OCI-LY3 (cell line): ENCODE measurements at regions not wholly inside any gene's neighbourhood (a gene's known extent, or its start where the extent isn't known, plus 50 kb on each side); places are given as distances from the start of the nearest gene placed in this dataset.

Experiments used
- H2AFZ ChIP-seq: fragments of 200-600, 300-600 bp; shearing (Covaris generic); 2 replicates; pipeline ENCODE4 v1.6.0; 2014; ENCODE audit warnings: antibody characterized with exemption, low read depth, low read length
- H3K27ac ChIP-seq: fragments of 200-600, 300-600 bp; sonication (generic); 2 replicates; pipeline ENCODE4 v1.5.1; 2014; ENCODE audit warnings: mild to moderate bottlenecking, low read length, moderate library complexity, mixed read lengths
- H3K27me3 ChIP-seq: fragments of 200-600, 300-600 bp; sonication (generic); 2 replicates; pipeline ENCODE4 v1.6.1; 2014; ENCODE audit warnings: low read depth, low read length, mixed read lengths
- H3K36me3 ChIP-seq: fragments of 200-600, 300-600 bp; sonication (generic); replicated peaks from 2 replicates; pipeline ENCODE3; 2014; ENCODE audit warnings: low read depth, low read length, mixed read lengths
- H3K4me1 ChIP-seq: fragments of 300-600, 200-600 bp; sonication (generic); 2 replicates; pipeline ENCODE4 v1.6.1; 2014; ENCODE audit warnings: low read length, mixed read lengths
- H3K4me2 ChIP-seq: fragments of 200-600, 300-600 bp; sonication (generic); 2 replicates; pipeline ENCODE4 v1.6.1; 2014; ENCODE audit warnings: low read length, mixed read lengths
- H3K4me3 ChIP-seq: fragments of 300-600, 200-600 bp; sonication (generic); 2 replicates; pipeline ENCODE4 v1.5.1; 2014; ENCODE audit warnings: antibody characterized with exemption, mild to moderate bottlenecking, low read length, moderate library complexity
- H3K79me2 ChIP-seq: fragments of 300-600, 200-600 bp; shearing (Covaris generic); 2 replicates; pipeline ENCODE4 v1.6.1; 2014; ENCODE audit warnings: mild to moderate bottlenecking, low read length, mixed read lengths
- H3K9ac ChIP-seq: fragments of 300-600, 200-600 bp; shearing (Covaris generic); 2 replicates; pipeline ENCODE4 v1.6.0; 2014; ENCODE audit warnings: mild to moderate bottlenecking, low read length, moderate library complexity
- H3K9me3 ChIP-seq: fragments of 200-600, 300-600 bp; shearing (Covaris generic); 2 replicates; pipeline ENCODE4 v1.6.1; 2014; ENCODE audit warnings: low read length, mixed read lengths; ENCODE audit not compliant: insufficient read depth
- H4K20me1 ChIP-seq: fragments of 200-600, 300-600 bp; sonication (generic); 2 replicates; pipeline ENCODE4 v1.6.1; 2016; ENCODE audit warnings: low read length, mixed read lengths; ENCODE audit not compliant: insufficient read depth
- EZH2phosphoT487 ChIP-seq: fragments of 200-600 bp; shearing (Covaris generic); IDR thresholded peaks from 2 replicates; pipeline ENCODE4 v1.6.1; 2018; ENCODE audit warnings: antibody characterized with exemption, mixed run types, low read depth
- TF ChIP-seq, protein P1 (sequence below): fragments of 200-600, 300-600 bp; sonication (generic); IDR thresholded peaks from 2 replicates; pipeline ENCODE4 v1.5.1; 2014; ENCODE audit warnings: antibody characterized with exemption, low read length, low read depth

- Histone ChIP-seq H3K27ac (no peak overlapping the region), H3K27me3 (no peaks in the 10 kb centered on the region), H3K9me3 (no peaks in the 10 kb centered on the region), H4K20me1 (no peaks in the 10 kb centered on the region), H3K4me3 (no peak overlapping the region), H2AFZ (no peak overlapping the region), H3K36me3 (no peaks in the 10 kb centered on the region), H3K4me1 (no peaks in the 10 kb centered on the region), H3K79me2 (no peaks in the 10 kb centered on the region), H3K4me2 (no peak overlapping the region), H3K9ac (no peak overlapping the region)
- TF ChIP-seq EZH2phosphoT487 = no peak
- TF ChIP-seq, protein P1, sequence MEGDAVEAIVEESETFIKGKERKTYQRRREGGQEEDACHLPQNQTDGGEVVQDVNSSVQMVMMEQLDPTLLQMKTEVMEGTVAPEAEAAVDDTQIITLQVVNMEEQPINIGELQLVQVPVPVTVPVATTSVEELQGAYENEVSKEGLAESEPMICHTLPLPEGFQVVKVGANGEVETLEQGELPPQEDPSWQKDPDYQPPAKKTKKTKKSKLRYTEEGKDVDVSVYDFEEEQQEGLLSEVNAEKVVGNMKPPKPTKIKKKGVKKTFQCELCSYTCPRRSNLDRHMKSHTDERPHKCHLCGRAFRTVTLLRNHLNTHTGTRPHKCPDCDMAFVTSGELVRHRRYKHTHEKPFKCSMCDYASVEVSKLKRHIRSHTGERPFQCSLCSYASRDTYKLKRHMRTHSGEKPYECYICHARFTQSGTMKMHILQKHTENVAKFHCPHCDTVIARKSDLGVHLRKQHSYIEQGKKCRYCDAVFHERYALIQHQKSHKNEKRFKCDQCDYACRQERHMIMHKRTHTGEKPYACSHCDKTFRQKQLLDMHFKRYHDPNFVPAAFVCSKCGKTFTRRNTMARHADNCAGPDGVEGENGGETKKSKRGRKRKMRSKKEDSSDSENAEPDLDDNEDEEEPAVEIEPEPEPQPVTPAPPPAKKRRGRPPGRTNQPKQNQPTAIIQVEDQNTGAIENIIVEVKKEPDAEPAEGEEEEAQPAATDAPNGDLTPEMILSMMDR = no peak
These were observed 57.3 kb downstream of the MED10 start for GRCh38 chr5:6321078-6321477.

DNA sequence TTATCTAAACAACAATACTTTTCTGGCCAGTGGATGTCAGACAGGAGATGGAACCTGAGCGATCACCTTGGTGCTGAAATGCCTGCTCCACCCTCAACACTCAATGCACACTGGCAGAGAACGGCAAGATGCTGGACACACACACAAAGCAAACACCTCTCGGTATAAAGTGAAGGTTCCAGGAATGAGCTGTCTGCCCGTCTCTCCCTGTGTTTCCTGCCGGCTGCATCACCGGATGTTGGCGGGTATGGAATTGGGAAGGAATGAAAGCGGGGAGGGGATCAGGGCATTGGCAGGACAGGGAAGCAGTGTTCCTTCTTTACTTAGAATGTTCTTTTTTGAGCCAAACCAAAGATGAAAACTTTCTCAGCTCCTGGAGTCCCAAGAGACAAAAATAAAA lies 59.2 kb downstream of the MED10 start:
- no peaks in the 10 kb centered on the region for H3K9me3 ChIP-seq
- no peak overlapping the region for H2AFZ ChIP-seq
- H3K79me2 ChIP-seq = no peaks in the 10 kb centered on the region
- no peak overlapping the region for H3K4me2 ChIP-seq
- no peaks in the 10 kb centered on the region for H3K4me1 ChIP-seq
- no peaks in the 10 kb centered on the region for H3K36me3 ChIP-seq
- no peaks in the 10 kb centered on the region for H3K27me3 ChIP-seq
- no peak for TF ChIP-seq EZH2phosphoT487
- TF ChIP-seq, protein P1 = no peak
- H4K20me1 ChIP-seq = no peaks in the 10 kb centered on the region
- H3K9ac ChIP-seq = no peak overlapping the region
- no peak overlapping the region for H3K4me3 ChIP-seq
- no peak overlapping the region for H3K27ac ChIP-seq

DNA sequence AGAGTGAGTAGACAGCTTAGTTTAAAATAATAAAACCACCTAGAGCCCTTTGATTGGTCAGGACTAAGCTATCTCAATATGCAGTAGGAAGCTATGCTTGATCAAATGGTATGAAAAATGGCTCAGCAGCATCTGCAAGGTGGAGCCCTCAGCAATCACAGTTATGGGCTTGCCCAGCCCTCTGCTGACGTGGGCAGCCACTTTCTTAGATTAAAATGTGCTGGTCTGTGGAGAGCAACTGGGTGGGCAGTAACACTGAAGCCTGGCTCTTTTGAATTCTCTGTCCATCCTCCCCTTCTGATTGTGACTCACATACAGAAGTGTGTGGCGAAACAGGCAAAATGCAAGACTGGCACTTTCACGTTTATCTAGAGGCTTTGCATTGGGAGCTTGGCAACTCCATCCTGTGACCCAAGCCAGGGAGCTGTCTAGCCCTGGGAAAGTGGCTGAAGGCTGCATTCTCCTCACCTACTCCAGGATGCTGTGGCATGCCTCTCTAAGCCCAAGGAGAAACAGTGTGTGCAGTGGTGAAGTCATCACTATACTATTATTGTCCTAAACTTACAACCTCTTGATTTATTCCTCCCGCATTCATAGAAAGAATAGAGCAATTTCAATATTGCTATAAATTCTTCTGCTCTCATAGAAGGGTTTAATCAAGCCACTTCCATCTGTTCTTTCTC lies 61.1 kb downstream of the MED10 start:
- Histone ChIP-seq H3K79me2 (no peaks in the 10 kb centered on the region), H4K20me1 (no peaks in the 10 kb centered on the region), H2AFZ (no peak overlapping the region), H3K27ac (no peak overlapping the region), H3K4me3 (no peak overlapping the region), H3K9me3 (no peaks in the 10 kb centered on the region), H3K4me1 (no peaks in the 10 kb centered on the region), H3K36me3 (no peaks in the 10 kb centered on the region), H3K27me3 (no peaks in the 10 kb centered on the region), H3K9ac (no peak overlapping the region), H3K4me2 (no peak overlapping the region)
- TF ChIP-seq EZH2phosphoT487 = no peak
- TF ChIP-seq, protein P1 = no peak

DNA sequence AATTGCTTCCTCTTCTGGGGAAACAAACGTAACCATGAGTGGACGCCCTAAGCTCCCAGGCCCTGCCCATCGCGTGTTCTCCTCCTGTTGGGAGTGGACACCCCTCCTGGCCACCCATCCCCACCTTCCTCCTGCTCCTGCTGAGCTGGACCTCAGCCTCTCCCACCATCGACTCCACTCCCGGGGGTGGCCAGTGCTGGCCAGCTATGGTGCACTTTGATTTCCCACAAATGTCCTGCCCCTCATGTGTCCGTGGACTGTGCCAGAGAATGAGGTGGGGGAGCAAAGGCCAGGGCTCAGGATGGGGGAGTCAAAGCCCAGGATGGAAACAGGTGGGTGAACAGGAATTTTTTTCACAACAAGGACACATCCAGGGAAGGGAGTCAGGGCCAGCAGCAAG lies 62.8 kb downstream of the MED10 start:
- Histone ChIP-seq H3K27me3 (no peaks in the 10 kb centered on the region), H3K36me3 (no peaks in the 10 kb centered on the region), H3K4me1 (no peaks in the 10 kb centered on the region), H3K9me3 (no peaks in the 10 kb centered on the region), H3K27ac (no peak overlapping the region), H3K4me2 (no peak overlapping the region), H3K79me2 (no peaks in the 10 kb centered on the region), H2AFZ (no peak overlapping the region), H3K4me3 (no peak overlapping the region), H4K20me1 (no peaks in the 10 kb centered on the region), H3K9ac (no peak overlapping the region)
- TF ChIP-seq EZH2phosphoT487 = no peak
- TF ChIP-seq, protein P1 = no peak
